Ovary (tissue), 7 donors: ENCODE measurements at regions not wholly inside any gene's neighbourhood (a gene's known extent, or its start where the extent isn't known, plus 50 kb on each side); places are given as distances from the start of the nearest gene placed in this dataset.

Experiments
- DNase-seq, 5 donors: peaks; one replicate each; pipeline ENCODE4 v3.0.0-alpha.2; 2019 to 2020
- H3K27ac ChIP-seq, 2 donors: fragments of 200-600 bp; one replicate each; pipeline versions ENCODE4 v1.5.1 to v1.8.0; 2019 to 2022
- H3K27me3 ChIP-seq: fragments of 200-600 bp; one replicate; pipeline ENCODE4 v1.8.0; 2022
- H3K36me3 ChIP-seq: fragments of 200-600 bp; sonication (generic); one replicate; pipeline ENCODE4 v1.5.1; 2019
- H3K4me1 ChIP-seq: one replicate; pipeline ENCODE4 v1.8.1; 2013; ENCODE audit warnings: mild to moderate bottlenecking, moderate library complexity; ENCODE audit not compliant: insufficient read depth
- H3K4me3 ChIP-seq: fragments of 200-600 bp; sonication (generic); one replicate; pipeline ENCODE4 v1.5.1; 2017
- H3K9me3 ChIP-seq, 2 donors: fragments of 200-600 bp in 1 of 2; sonication (generic) in 1 of 2; one replicate each; pipeline versions ENCODE4 v1.5.1 to v1.8.1; 2013 to 2019; ENCODE audit warnings: mild to moderate bottlenecking in 1 of 2, moderate library complexity in 1 of 2
- CTCF ChIP-seq, 3 donors: fragments of 450-650 bp in 2 of 3; fragments of 200-600 bp in 1 of 3; IDR thresholded peaks; one replicate each; pipeline versions ENCODE4 v1.5.1 to v1.8.0; 2016 to 2022; ENCODE audit warnings: antibody characterized with exemption in 3 of 3, mild to moderate bottlenecking in 1 of 3
- EP300 ChIP-seq: sonication (generic); formaldehyde crosslinking; IDR thresholded peaks from one replicate; pipeline ENCODE4 v1.6.1; 2017; ENCODE audit warnings: antibody characterized with exemption
- POLR2A ChIP-seq: fragments of 450-650 bp; IDR thresholded peaks from one replicate; pipeline ENCODE4 v1.6.1; 2017; ENCODE audit warnings: antibody characterized with exemption, mild to moderate bottlenecking, moderate library complexity
- WGBS, 3 donors: extraction: QIAGEN DNeasy Blood & Tissue Kit in 1 of 3; methylation state at CpG; one replicate each; pipeline versions ENCODE4 v1.1.5 to v1.1.7; 2013 to 2017; 5-methylcytosine and 5-hydroxymethylcytosine counted together
- intact Hi-C, 4 donors: fragments of 100-400 bp; cut with DNase I; formaldehyde crosslinking; loops; one replicate each; pipeline versions ENCODE4 v1.11.0 to v1.15.1; 2022 to 2023
- donor health status: DM: no; HTN: no; CAD: no; lungs with moderate emphysema.
- donor health status: DM: no; HTN: no; CAD: no.
- donor health status: Bipolar disorder and iron deficiency.
- donor health status: DM: no; HTN: no; CAD: no.
- donor health status: DM: yes; HTN: yes; CAD: no.

GRCh38 chr14:97930166-97930565 is 1133.0 kb downstream of the VRK1 start:
- Histone ChIP-seq H3K4me1 (no peaks in the 10 kb centered on the region), H3K9me3 (no peaks in the 10 kb centered on the region), H3K27me3 (no peaks in the 10 kb centered on the region), H3K36me3 (no peaks in the 10 kb centered on the region), H3K4me3 (no peak overlapping the region), H3K27ac (no peak overlapping the region)
- WGBS, 3 donors = 32 to 51% (median 32%) methylated on average over 8 of the region's 8 CpGs
- no peak for DNase-seq
- no peak for TF ChIP-seq EP300
- no peak for TF ChIP-seq CTCF (IDR thresholded peaks at IDR 0.05)
- no peak for TF ChIP-seq POLR2A
- intact Hi-C loops = no loop called here

GRCh38 chr14:97931273-97931672 is 1134.1 kb downstream of the VRK1 start:
- whole genome bisulfite sequencing, 3 donors = 81 to 87% (median 85%) methylated on average over 4 of the region's 4 CpGs
- Histone ChIP-seq H3K27ac (no peak overlapping the region), H3K4me3 (no peak overlapping the region), H3K27me3 (no peaks in the 10 kb centered on the region), H3K36me3 (no peaks in the 10 kb centered on the region), H3K4me1 (no peaks in the 10 kb centered on the region), H3K9me3 (no peaks in the 10 kb centered on the region)
- intact Hi-C loops = no loop called here
- no peak for DNase-seq
- TF ChIP-seq EP300 (no peak), CTCF (IDR thresholded peaks at IDR 0.05) (no peak), POLR2A (no peak)

GRCh38 chr14:97942921-97943320 is 1145.7 kb downstream of the VRK1 start:
- 25 to 78% (median 40%) methylated on average over 1 of the region's 1 CpG for WGBS, 3 donors
- no peak for TF ChIP-seq EP300
- Histone ChIP-seq H3K27me3 (no peaks in the 10 kb centered on the region), H3K4me3 (no peak overlapping the region), H3K27ac (no peak overlapping the region), H3K4me1 (no peaks in the 10 kb centered on the region), H3K9me3 (no peaks in the 10 kb centered on the region), H3K36me3 (no peaks in the 10 kb centered on the region)
- intact Hi-C loops = no loop called here
- no peak for DNase-seq

GRCh38 chr14:97943619-97944018 is 1146.4 kb downstream of the VRK1 start:
- Histone ChIP-seq H3K36me3 (no peaks in the 10 kb centered on the region), H3K4me3 (no peak overlapping the region), H3K27me3 (no peaks in the 10 kb centered on the region), H3K4me1 (no peaks in the 10 kb centered on the region), H3K9me3 (no peaks in the 10 kb centered on the region), H3K27ac (no peak overlapping the region)
- intact Hi-C loops = no loop called here
- TF ChIP-seq POLR2A (no peak), EP300 (no peak), CTCF (IDR thresholded peaks at IDR 0.05) (no peak)
- DNase-seq = no peak
- 21 to 33% (median 32%) methylated on average over 1 of the region's 1 CpG for whole genome bisulfite sequencing, 3 donors

GRCh38 chr14:97944380-97944779 is 1147.2 kb downstream of the VRK1 start:
- TF ChIP-seq POLR2A (no peak), CTCF (IDR thresholded peaks at IDR 0.05) (no peak), EP300 (no peak)
- no peaks in the 10 kb centered on the region for H3K4me1 ChIP-seq
- intact Hi-C loops = no loop called here
- H3K27ac ChIP-seq = no peak overlapping the region
- no peaks in the 10 kb centered on the region for H3K9me3 ChIP-seq
- no peak for DNase-seq
- no peaks in the 10 kb centered on the region for H3K36me3 ChIP-seq
- WGBS, 3 donors = 93 to 95% (median 93%) methylated on average over 1 of the region's 1 CpG
- no peak overlapping the region for H3K4me3 ChIP-seq
- no peaks in the 10 kb centered on the region for H3K27me3 ChIP-seq
